GM23248 (cell line): ENCODE measurements at regions not wholly inside any gene's neighbourhood (a gene's known extent, or its start where the extent isn't known, plus 50 kb on each side); places are given as distances from the start of the nearest gene placed in this dataset.

Source experiments
- EZH2 ChIP-seq: fragments of 200-600 bp; sonication (generic); IDR thresholded peaks from 2 replicates; pipeline ENCODE4 v1.6.1; 2018; ENCODE audit warnings: antibody characterized with exemption, mild to moderate bottlenecking; ENCODE audit not compliant: insufficient read depth, poor library complexity, severe bottlenecking
- EZH2phosphoT487 ChIP-seq: fragments of 200-600 bp; sonication (generic); IDR thresholded peaks from 2 replicates; pipeline ENCODE4 v1.6.1; 2018; ENCODE audit warnings: antibody characterized with exemption, moderate library complexity, mild to moderate bottlenecking, low read depth; ENCODE audit not compliant: insufficient read depth

DNA sequence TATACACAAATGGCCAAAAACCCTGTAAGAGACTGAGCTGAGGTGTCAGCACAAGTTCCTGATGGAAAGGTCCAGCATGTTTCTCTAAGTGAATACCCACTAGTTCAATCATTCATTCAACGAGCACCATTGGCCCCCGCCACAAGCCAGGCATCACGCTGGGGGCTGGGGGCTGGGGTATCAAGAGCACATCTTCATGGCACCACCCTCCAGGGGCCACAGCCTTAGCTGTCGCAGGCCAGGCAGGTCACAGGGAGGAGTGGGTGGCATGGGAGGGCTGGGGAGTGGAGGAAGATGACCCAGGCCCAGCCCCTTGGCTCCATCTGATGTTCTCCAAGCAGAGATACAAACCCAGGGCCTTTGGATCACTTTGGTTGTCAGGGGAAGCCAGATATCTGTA lies 97.9 kb downstream of the ACKR3 start:
- TF ChIP-seq EZH2 (no peak), EZH2phosphoT487 (no peak)
